HFFc6 (cell line): ENCODE measurements at regions not wholly inside any gene's neighbourhood (a gene's known extent, or its start where the extent isn't known, plus 50 kb on each side); places are given as distances from the start of the nearest gene placed in this dataset.
A peak's percentile ranks its signal among the peaks of the same experiment; 100 is the strongest.

Experiments used
- DNase-seq: peaks from one replicate; pipeline ENCODE4 v3.0.0-alpha.2; 2018
- H3K27ac Mint-ChIP-seq: 2 replicates; pipeline ENCODE4 v1.8.0; 2020; ENCODE audit warnings: mild to moderate bottlenecking, mixed read lengths
- H3K27me3 Mint-ChIP-seq: 2 replicates; pipeline ENCODE4 v1.8.0; 2021; ENCODE audit warnings: mild to moderate bottlenecking, moderate library complexity, mixed read lengths; ENCODE audit not compliant: insufficient read depth
- H3K36me3 Mint-ChIP-seq: 2 replicates; pipeline ENCODE4 v1.8.0; 2021; ENCODE audit warnings: low read depth, mixed read lengths
- H3K4me1 Mint-ChIP-seq: 2 replicates; pipeline ENCODE4 v1.8.0; 2020; ENCODE audit warnings: low read depth, mixed read lengths
- H3K4me3 Mint-ChIP-seq: 2 replicates; pipeline ENCODE4 v1.8.0; 2020; ENCODE audit warnings: mild to moderate bottlenecking, moderate library complexity, mixed read lengths
- H3K9me3 Mint-ChIP-seq: 2 replicates; pipeline ENCODE4 v1.8.0; 2020; ENCODE audit warnings: mild to moderate bottlenecking, mixed read lengths
- CTCF ChIP-seq: fragments of 200-600 bp; sonication (generic); IDR thresholded peaks from 2 replicates; pipeline ENCODE4 v1.5.0; 2021; ENCODE audit warnings: antibody characterized with exemption, mild to moderate bottlenecking

- no peak for DNase-seq
- Mint-ChIP-seq H3K4me3 (no peak overlapping the region), H3K36me3 (no peaks in the 10 kb centered on the region), H3K27me3 (no peaks in the 10 kb centered on the region; the same call in 1 of the 2 replicates), H3K27ac (no peak overlapping the region), H3K4me1 (peaks cover 23% of the 10 kb centered on the region), H3K9me3 (no peaks in the 10 kb centered on the region)
- TF ChIP-seq CTCF = no peak
Measured at GRCh38 chr14:65348137-65348536, 64.4 kb upstream of the FUT8 start.

- Mint-ChIP-seq H3K27ac (no peak overlapping the region), H3K4me1 (peaks cover 30% of the 10 kb centered on the region)
Measured at GRCh38 chr14:65349100-65349499, 63.4 kb upstream of the FUT8 start.

GRCh38 chr14:65351493-65352194, 60.9 kb upstream of the FUT8 start:
- Mint-ChIP-seq H3K9me3 (no peaks in the 10 kb centered on the region), H3K27ac (no peak overlapping the region), H3K36me3 (no peaks in the 10 kb centered on the region), H3K4me1 (peaks cover 46% of the 10 kb centered on the region), H3K27me3 (no peaks in the 10 kb centered on the region), H3K4me3 (no peak overlapping the region)
- TF ChIP-seq CTCF = no peak
- no peak for DNase-seq

More at GRCh38 chr14:65349100-65349499, 63.4 kb upstream of the FUT8 start:
- no peak overlapping the region for H3K4me3 Mint-ChIP-seq
- no peaks in the 10 kb centered on the region for H3K9me3 Mint-ChIP-seq
- no peaks in the 10 kb centered on the region for H3K36me3 Mint-ChIP-seq
- TF ChIP-seq CTCF = no peak
- no peaks in the 10 kb centered on the region; the same call in 1 of the 2 replicates for H3K27me3 Mint-ChIP-seq
- no peak for DNase-seq

- no peak for DNase-seq
- Mint-ChIP-seq H3K9me3 (no peaks in the 10 kb centered on the region), H3K4me3 (no peak overlapping the region), H3K4me1 (peaks cover 56% of the 10 kb centered on the region), H3K36me3 (no peaks in the 10 kb centered on the region), H3K27ac (peak overlapping the region; percentile 34; the same call in 1 of the 2 replicates), H3K27me3 (no peaks in the 10 kb centered on the region)
- no peak; the same call in 1 of the 2 replicates for TF ChIP-seq CTCF
Measured at GRCh38 chr14:65352964-65353530, 59.5 kb upstream of the FUT8 start.

- Mint-ChIP-seq H3K4me3 (no peak overlapping the region), H3K9me3 (no peaks in the 10 kb centered on the region), H3K27me3 (no peaks in the 10 kb centered on the region), H3K27ac (no peak overlapping the region), H3K36me3 (no peaks in the 10 kb centered on the region), H3K4me1 (peaks cover 50% of the 10 kb centered on the region)
- no peak for DNase-seq
- TF ChIP-seq CTCF = no peak
Measured at GRCh38 chr14:65354131-65354530, 58.4 kb upstream of the FUT8 start.
